Islet precursor cell (in vitro differentiated cells): ENCODE measurements at regions not wholly inside any gene's neighbourhood (a gene's known extent, or its start where the extent isn't known, plus 50 kb on each side); places are given as distances from the start of the nearest gene placed in this dataset.
"Not testable (repeated sequence)": the region's sequence is repeated elsewhere in the genome, so short reads cannot be mapped to it uniquely, and the experiment has no call there.

Source experiments
- DNase-seq: peaks from one replicate; pipeline ENCODE4 v3.0.0-alpha.2; 2018

GRCh38 chr17:70375813-70376770, 206.8 kb downstream of the KCNJ2 start:
- no peak for DNase-seq

GRCh38 chr17:70377654-70378053, 208.3 kb downstream of the KCNJ2 start:
- DNase-seq, result no peak

- no peak for DNase-seq
Observed at GRCh38 chr17:70378076-70378475, 208.7 kb downstream of the KCNJ2 start.

GRCh38 chr17:70379945-70380344, 210.6 kb downstream of the KCNJ2 start:
- DNase-seq, result no peak

- not testable (repeated sequence) for DNase-seq
Observed at GRCh38 chr17:70381916-70382315, 212.6 kb downstream of the KCNJ2 start.

- DNase-seq, result no peak
Observed at GRCh38 chr17:70388326-70388725, 219.0 kb downstream of the KCNJ2 start.

- DNase-seq, result not testable (repeated sequence)
Observed at GRCh38 chr17:70389232-70389757, 220.0 kb downstream of the KCNJ2 start.

GRCh38 chr17:70390049-70390448, 220.7 kb downstream of the KCNJ2 start:
- DNase-seq, result no peak

- DNase-seq, result no peak
Observed at GRCh38 chr17:70394473-70395232, 225.3 kb downstream of the KCNJ2 start.

- peak; percentile 51 for DNase-seq
Observed at GRCh38 chr17:70405492-70406220, 236.3 kb downstream of the KCNJ2 start.

GRCh38 chr17:70407506-70407905, 238.2 kb downstream of the KCNJ2 start:
- no peak for DNase-seq

- no peak for DNase-seq
Observed at GRCh38 chr17:70408768-70409167, 239.4 kb downstream of the KCNJ2 start.

- DNase-seq, result no peak
Observed at GRCh38 chr17:70414300-70414699, 245.0 kb downstream of the KCNJ2 start.

GRCh38 chr17:70420861-70421445, 251.6 kb downstream of the KCNJ2 start:
- DNase-seq, result no peak

GRCh38 chr17:70422862-70423261, 253.5 kb downstream of the KCNJ2 start:
- no peak for DNase-seq

GRCh38 chr17:70423562-70423961, 254.2 kb downstream of the KCNJ2 start:
- DNase-seq, result no peak

- DNase-seq, result no peak
Observed at GRCh38 chr17:70426752-70427151, 257.4 kb downstream of the KCNJ2 start.

- peak; percentile 69 for DNase-seq
Observed at GRCh38 chr17:70434536-70435490, 265.5 kb downstream of the KCNJ2 start.

GRCh38 chr17:70437656-70438055, 268.3 kb downstream of the KCNJ2 start:
- DNase-seq, result no peak

GRCh38 chr17:70446446-70446845, 277.1 kb downstream of the KCNJ2 start:
- DNase-seq, result no peak

GRCh38 chr17:70447588-70447987, 278.3 kb downstream of the KCNJ2 start:
- no peak for DNase-seq
